ENCODE measurements at regions not wholly inside any gene's neighbourhood (a gene's known extent, or its start where the extent isn't known, plus 50 kb on each side); places are given as distances from the start of the nearest gene placed in this dataset.

- intact Hi-C loops (cut with DNase I; ENCODE audit: low total_unique reads), result loop anchor here (10.0 kb wide), 1 partner anchor 573 kb away; no protein-coding TSS in a partner anchor
- H3K4me3 ChIP-seq, result no peak overlapping the region
- DNase-seq (ENCODE audit: low spot score in 2 of 2), result no peak
- H3K27ac ChIP-seq, result no peak overlapping the region
- H3K4me1 ChIP-seq, result no peaks in the 10 kb centered on the region
- H3K36me3 ChIP-seq, result no peaks in the 10 kb centered on the region
- H3K27me3 ChIP-seq, result no peaks in the 10 kb centered on the region
- TF ChIP-seq CTCF (IDR thresholded peaks at IDR 0.05) (no peak), POLR2A (IDR thresholded peaks at IDR 0.05) (no peak), POLR2AphosphoS5 (IDR thresholded peaks at IDR 0.05) (no peak)
- H3K9me3 ChIP-seq, result peaks cover 2 to 6% of the 10 kb centered on the region in 2 donors
Measured at GRCh38 chr4:100781435-100781834, 263.6 kb upstream of the EMCN start.

- no peaks in the 10 kb centered on the region for H3K4me1 ChIP-seq
- H3K36me3 ChIP-seq, result no peaks in the 10 kb centered on the region
- DNase-seq (ENCODE audit: low spot score in 2 of 2), result no peak
- no peaks in the 10 kb centered on the region for H3K27me3 ChIP-seq
- H3K9me3 ChIP-seq, result peaks cover 5 to 6% of the 10 kb centered on the region in 2 donors
- intact Hi-C loops (cut with DNase I; ENCODE audit: low total_unique reads), result loop anchor here (10.0 kb wide), 1 partner anchor 575 kb away; no protein-coding TSS in a partner anchor
- H3K27ac ChIP-seq, result no peak overlapping the region
- TF ChIP-seq POLR2A (IDR thresholded peaks at IDR 0.05) (no peak), POLR2AphosphoS5 (IDR thresholded peaks at IDR 0.05) (no peak), CTCF (IDR thresholded peaks at IDR 0.05) (no peak)
- no peak overlapping the region for H3K4me3 ChIP-seq
Measured at GRCh38 chr4:100780126-100780525, 262.3 kb upstream of the EMCN start.

GRCh38 chr4:100778431-100778830 is 260.6 kb upstream of the EMCN start:
- DNase-seq (ENCODE audit: low spot score in 2 of 2), result no peak
- H3K4me3 ChIP-seq, result no peak overlapping the region
- no peaks in the 10 kb centered on the region for H3K36me3 ChIP-seq
- H3K4me1 ChIP-seq, result no peaks in the 10 kb centered on the region
- H3K9me3 ChIP-seq, result peaks cover 10 to 15% of the 10 kb centered on the region in 2 donors
- no peaks in the 10 kb centered on the region for H3K27me3 ChIP-seq
- no peak overlapping the region for H3K27ac ChIP-seq
- TF ChIP-seq POLR2A (IDR thresholded peaks at IDR 0.05) (no peak), CTCF (IDR thresholded peaks at IDR 0.05) (no peak)
- intact Hi-C loops (cut with DNase I; ENCODE audit: low total_unique reads), result no loop called here

GRCh38 chr4:100762738-100763137 is 244.9 kb upstream of the EMCN start:
- TF ChIP-seq CTCF (IDR thresholded peaks at IDR 0.05), result no peak
- TF ChIP-seq POLR2A (IDR thresholded peaks at IDR 0.05), result no peak
- TF ChIP-seq POLR2AphosphoS5 (IDR thresholded peaks at IDR 0.05), result no peak
- peaks cover 6 to 16% of the 10 kb centered on the region in 2 donors for H3K9me3 ChIP-seq
- H3K4me3 ChIP-seq, result no peak overlapping the region
- no peaks in the 10 kb centered on the region for H3K4me1 ChIP-seq
- H3K27ac ChIP-seq, result no peak overlapping the region
- DNase-seq (ENCODE audit: low spot score in 2 of 2), result no peak
- H3K27me3 ChIP-seq, result no peaks in the 10 kb centered on the region
- intact Hi-C loops (cut with DNase I; ENCODE audit: low total_unique reads), result no loop called here
- no peaks in the 10 kb centered on the region for H3K36me3 ChIP-seq

GRCh38 chr4:100754751-100755150 is 236.9 kb upstream of the EMCN start:
- Histone ChIP-seq H3K27me3 (no peaks in the 10 kb centered on the region), H3K9me3 (peaks cover 5 to 6% of the 10 kb centered on the region in 2 donors), H3K4me3 (no peak overlapping the region), H3K4me1 (no peaks in the 10 kb centered on the region), H3K27ac (no peak overlapping the region), H3K36me3 (no peaks in the 10 kb centered on the region)
- TF ChIP-seq POLR2A (IDR thresholded peaks at IDR 0.05) (no peak), CTCF (IDR thresholded peaks at IDR 0.05) (no peak), POLR2AphosphoS5 (IDR thresholded peaks at IDR 0.05) (no peak)
- intact Hi-C loops (cut with DNase I; ENCODE audit: low total_unique reads), result no loop called here
- DNase-seq (ENCODE audit: low spot score in 2 of 2), result no peak

Data from breast epithelium (tissue), 4 donors.